Activated naive CD8-positive, alpha-beta T cell treated with anti-CD3 and anti-CD28 coated beads, Interleukin-2, amount 50 U/mL, for 24 hours (primary cell): ENCODE measurements at regions not wholly inside any gene's neighbourhood (a gene's known extent, or its start where the extent isn't known, plus 50 kb on each side); places are given as distances from the start of the nearest gene placed in this dataset.
"Not testable (repeated sequence)": the region's sequence is repeated elsewhere in the genome, so short reads cannot be mapped to it uniquely, and the experiment has no call there.

Experiments
- ATAC-seq: fragments of 150-1000 bp; cut with Tn5 transposase; one replicate; pipeline ENCODE4 v1.10.0; 2021
- DNase-seq: peaks from one replicate; pipeline ENCODE4 v3.0.0; 2021
- H3K27ac Mint-ChIP-seq: one replicate; pipeline ENCODE4 v1.8.0; 2021; ENCODE audit warnings: mild to moderate bottlenecking, mixed read lengths
- H3K27me3 Mint-ChIP-seq: one replicate; pipeline ENCODE4 v1.8.0; 2021; ENCODE audit warnings: mixed read lengths
- H3K36me3 Mint-ChIP-seq: one replicate; pipeline ENCODE4 v1.8.0; 2021; ENCODE audit warnings: low read depth, mixed read lengths
- H3K4me1 Mint-ChIP-seq: one replicate; pipeline ENCODE4 v1.8.0; 2021; ENCODE audit warnings: mixed read lengths
- H3K4me3 Mint-ChIP-seq: one replicate; pipeline ENCODE4 v1.8.0; 2021; ENCODE audit warnings: mild to moderate bottlenecking, moderate library complexity, mixed read lengths
- H3K9me3 Mint-ChIP-seq: one replicate; pipeline ENCODE4 v1.8.0; 2021; ENCODE audit warnings: mixed read lengths

DNA sequence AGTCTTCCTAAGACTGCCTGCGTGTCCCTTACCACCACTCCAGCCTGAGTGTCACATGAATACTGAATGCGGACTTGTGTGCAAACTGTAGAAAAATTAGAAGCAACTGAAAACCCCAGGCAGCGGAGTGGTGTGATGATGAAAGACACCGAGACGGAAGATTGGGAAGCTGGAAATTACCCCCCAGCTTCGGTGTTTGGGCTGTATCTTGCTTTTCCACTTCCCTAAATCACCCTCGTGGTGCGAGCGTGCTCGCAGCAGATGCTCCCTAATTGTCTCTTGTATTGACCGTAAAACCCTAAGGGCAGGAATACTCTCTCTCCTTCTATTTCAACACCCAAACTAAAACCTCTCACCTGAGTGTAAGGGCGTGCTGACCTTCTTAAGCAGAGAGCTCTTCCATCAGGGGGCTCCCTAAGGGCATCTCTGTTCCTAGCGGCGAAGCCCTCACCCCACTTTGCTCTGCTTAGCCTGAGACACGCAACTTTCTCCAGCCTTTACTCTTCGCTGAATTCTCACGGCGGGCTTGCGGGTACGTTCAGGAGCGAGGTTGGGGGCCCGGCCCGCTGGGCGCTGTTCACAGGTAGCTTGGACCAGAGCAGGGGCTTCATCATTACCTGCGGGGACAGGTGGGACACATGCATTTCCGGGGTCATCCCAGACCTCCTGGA lies 62.4 kb downstream of the CRYBB2 start:
- ATAC-seq (no peak), DNase-seq (no peak)
- no peaks in the 10 kb centered on the region for H3K36me3 Mint-ChIP-seq
- H3K27ac Mint-ChIP-seq: no peak overlapping the region
- peak overlapping the region; percentile 54 for H3K4me3 Mint-ChIP-seq
- H3K27me3 Mint-ChIP-seq: peaks cover 53% of the 10 kb centered on the region
- peaks cover 12% of the 10 kb centered on the region for H3K4me1 Mint-ChIP-seq
- H3K9me3 Mint-ChIP-seq: no peaks in the 10 kb centered on the region

DNA sequence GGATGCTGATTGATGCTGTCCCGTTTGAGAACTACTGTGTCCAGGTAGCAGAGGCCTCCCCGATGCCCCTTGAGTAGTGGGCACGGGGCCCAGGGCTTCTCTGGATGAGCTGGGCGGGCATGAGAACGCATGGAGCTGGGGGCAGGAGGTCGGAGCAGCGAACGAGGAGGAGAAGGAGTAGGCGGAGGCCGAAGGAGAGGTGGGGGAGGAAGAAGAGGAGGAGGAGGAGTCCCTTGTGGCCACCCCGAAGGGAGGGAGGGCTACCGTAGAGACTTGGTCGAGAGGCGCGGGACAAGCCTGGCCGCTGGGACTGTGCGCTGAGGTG lies 62.9 kb downstream of the CRYBB2 start:
- no peak overlapping the region for H3K27ac Mint-ChIP-seq
- ATAC-seq: no peak
- H3K36me3 Mint-ChIP-seq: no peaks in the 10 kb centered on the region
- no peak for DNase-seq
- no peaks in the 10 kb centered on the region for H3K9me3 Mint-ChIP-seq
- H3K4me3 Mint-ChIP-seq: peak overlapping the region; percentile 54
- peaks cover 56% of the 10 kb centered on the region for H3K27me3 Mint-ChIP-seq
- peaks cover 12% of the 10 kb centered on the region for H3K4me1 Mint-ChIP-seq

DNA sequence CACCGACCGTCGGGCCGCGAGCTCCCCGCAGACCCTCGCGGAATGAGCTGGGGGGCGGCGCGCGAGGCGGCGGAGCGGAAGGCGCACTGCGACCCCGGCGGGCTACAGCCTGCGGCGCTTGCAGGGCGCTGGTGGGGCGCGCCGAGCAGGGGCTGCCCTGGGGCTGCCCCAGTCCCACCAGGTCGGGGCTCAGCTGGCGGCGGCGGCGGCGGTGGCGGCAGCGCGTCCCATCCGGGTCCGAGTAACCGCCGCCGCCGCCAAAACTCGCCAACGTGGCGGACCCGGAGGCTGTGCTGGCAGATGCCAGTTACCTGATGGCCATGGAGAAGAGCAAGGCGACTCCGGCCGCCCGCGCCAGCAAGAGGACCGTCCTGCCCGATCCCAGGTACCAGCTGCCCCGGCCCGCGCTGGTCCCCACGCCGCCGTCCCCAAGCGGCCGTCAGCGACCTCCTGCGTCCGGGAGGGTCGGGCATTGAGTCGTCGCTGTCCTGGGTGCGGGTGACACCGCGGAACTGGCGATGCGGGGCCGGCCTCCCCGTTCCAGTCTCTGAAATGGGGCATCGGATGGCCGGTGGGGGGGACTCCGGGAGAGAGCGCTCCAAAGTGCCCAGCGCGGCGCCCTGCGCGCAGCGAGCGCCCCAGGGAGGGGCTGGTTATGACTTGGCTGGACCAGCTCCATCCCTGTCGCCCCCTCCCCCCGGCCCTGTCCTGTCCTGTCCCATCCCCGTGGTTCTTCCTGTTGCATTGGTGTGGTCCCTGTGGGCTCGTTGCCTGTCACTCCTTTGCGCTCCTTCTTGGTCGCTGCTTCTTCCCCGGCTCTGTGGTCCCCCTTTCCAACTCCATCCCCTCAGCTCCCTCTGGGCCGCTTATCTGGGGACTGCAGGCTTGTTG lies 63.5 kb downstream of the CRYBB2 start:
- Mint-ChIP-seq H3K36me3 (no peaks in the 10 kb centered on the region), H3K4me1 (peaks cover 12% of the 10 kb centered on the region), H3K27ac (no peak overlapping the region), H3K9me3 (no peaks in the 10 kb centered on the region), H3K27me3 (peaks cover 56% of the 10 kb centered on the region), H3K4me3 (peak overlapping the region; percentile 32)
- DNase-seq: no peak
- no peak for ATAC-seq

DNA sequence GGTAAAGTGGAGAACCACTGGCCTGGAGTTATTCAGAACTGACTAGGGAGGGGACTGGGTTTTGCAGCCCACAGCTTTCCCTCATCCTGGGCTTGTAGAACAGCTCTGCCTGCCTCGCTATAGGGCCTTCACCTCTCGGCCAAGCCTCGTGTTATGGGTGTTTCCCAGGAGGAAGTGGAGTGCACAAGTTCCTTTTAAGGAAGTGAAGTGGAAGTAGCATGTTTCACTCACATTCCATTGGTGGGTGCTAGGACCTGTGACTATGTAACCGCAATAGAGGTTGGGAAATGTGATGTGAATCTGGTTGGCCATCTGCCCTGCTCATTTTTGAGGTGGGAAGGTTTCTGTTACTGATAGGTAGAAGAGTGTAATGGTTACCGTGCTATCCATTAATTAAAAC lies 69.0 kb downstream of the CRYBB2 start:
- H3K4me3 Mint-ChIP-seq, H3K27ac Mint-ChIP-seq, DNase-seq, H3K4me1 Mint-ChIP-seq, ATAC-seq, H3K36me3 Mint-ChIP-seq, H3K9me3 Mint-ChIP-seq: not testable (repeated sequence)
- H3K27me3 Mint-ChIP-seq: peaks cover 33% of the 10 kb centered on the region

DNA sequence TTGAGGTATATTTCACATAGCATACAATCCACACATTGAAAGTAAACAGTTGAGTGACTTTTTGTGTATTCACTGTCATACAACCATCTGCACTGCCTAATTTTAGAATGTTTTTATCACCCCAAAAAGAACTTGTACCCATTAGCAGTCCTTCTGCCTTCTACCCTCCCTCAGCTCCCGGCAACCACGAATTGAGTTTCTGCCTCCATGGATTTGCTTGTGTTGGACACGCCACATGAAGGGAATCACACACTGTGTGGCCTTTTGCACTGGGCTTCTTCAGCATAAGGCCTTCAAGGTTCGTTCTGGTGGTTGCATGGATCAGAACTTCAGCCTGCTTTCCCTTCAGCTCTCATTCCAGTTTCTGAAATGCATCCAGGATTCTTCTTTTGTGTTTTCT lies 82.5 kb downstream of the CRYBB2 start:
- DNase-seq, H3K27ac Mint-ChIP-seq, H3K4me3 Mint-ChIP-seq, H3K9me3 Mint-ChIP-seq, ATAC-seq, H3K36me3 Mint-ChIP-seq, H3K4me1 Mint-ChIP-seq: not testable (repeated sequence)
- H3K27me3 Mint-ChIP-seq: peaks cover 28% of the 10 kb centered on the region

DNA sequence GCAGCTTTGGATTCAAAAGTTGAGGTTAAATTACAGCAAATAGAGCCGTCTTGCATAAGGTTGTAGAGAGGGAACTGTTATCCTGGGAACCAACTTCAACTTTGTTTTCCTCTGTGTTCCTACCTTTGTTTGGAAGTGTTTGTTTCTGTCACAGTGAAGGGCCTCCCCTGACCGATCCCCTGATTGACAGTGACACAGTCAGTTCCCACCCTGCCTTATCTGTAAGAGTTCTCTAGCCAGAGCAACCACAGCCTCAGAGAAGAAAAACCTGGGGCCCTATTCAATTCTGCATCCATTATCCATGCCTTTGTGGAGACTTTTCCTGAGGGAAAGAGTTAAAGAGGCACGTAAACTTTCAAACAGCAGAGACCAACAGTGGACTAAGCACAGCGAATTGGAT lies 90.1 kb downstream of the CRYBB2 start:
- H3K4me3 Mint-ChIP-seq, H3K27me3 Mint-ChIP-seq, H3K4me1 Mint-ChIP-seq, H3K36me3 Mint-ChIP-seq, ATAC-seq, H3K27ac Mint-ChIP-seq, DNase-seq, H3K9me3 Mint-ChIP-seq: not testable (repeated sequence)

DNA sequence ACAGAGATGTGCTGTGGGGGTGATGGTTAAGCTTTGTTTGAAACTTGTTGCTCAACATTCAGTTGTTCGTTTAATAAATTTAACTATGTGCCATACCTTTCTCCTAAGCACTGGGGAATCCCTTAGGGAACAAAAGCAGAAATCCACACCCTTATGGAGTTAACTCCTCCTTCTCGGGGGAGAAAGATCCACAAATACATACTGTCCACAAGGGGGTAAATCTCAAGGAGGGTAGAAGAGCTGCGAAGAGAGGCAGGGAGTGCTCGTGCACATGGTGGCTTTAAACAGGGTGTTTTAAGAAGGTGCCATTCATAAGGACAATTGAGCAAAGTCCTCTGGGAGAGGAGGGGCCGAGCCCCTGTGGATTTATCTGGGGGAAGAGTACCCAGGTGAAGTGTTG lies 92.5 kb downstream of the CRYBB2 start:
- H3K27me3 Mint-ChIP-seq, H3K27ac Mint-ChIP-seq, H3K4me1 Mint-ChIP-seq, H3K36me3 Mint-ChIP-seq, ATAC-seq, DNase-seq, H3K9me3 Mint-ChIP-seq, H3K4me3 Mint-ChIP-seq: not testable (repeated sequence)

DNA sequence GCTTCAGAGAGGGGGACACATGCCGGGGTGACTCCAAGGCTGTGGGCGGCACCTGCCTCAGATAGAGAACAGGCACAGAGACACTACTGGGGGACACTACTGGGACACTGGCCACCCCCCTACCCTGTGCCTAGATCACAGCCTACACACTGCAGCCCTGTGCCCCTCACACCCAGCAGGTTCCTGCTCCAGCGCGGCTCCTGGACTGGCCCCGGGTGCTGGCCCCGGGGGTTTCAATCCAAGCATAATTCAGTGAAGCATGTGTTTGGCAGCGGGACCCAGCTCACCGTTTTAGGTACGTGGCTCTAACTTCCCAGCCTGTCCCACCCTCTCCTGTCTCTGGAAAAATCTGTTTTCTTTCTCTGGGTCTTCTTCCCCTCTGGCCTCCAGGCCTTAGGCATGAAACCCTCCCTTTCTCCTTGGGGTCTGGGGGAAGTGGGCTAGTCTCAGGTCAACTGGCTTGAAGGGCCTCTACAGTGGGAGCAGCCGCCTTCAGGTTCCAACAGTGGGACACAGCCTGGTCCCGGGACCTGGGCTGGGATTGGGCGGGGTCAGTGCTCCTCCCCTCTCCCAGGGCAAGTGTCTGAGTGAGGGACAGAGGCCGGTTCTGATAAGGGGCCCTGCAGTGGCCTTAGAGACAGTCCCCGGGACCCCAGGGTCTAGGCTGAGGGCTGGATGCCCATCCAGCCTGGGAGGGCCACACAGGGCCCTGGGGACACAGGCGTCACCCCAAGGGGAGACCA lies 98.8 kb downstream of the CRYBB2 start:
- H3K27me3 Mint-ChIP-seq: peaks cover 3% of the 10 kb centered on the region
- no peak overlapping the region for H3K27ac Mint-ChIP-seq
- H3K4me3 Mint-ChIP-seq: no peak overlapping the region
- H3K4me1 Mint-ChIP-seq: no peaks in the 10 kb centered on the region
- H3K36me3 Mint-ChIP-seq: no peaks in the 10 kb centered on the region
- no peak for DNase-seq
- ATAC-seq: no peak
- no peaks in the 10 kb centered on the region for H3K9me3 Mint-ChIP-seq

DNA sequence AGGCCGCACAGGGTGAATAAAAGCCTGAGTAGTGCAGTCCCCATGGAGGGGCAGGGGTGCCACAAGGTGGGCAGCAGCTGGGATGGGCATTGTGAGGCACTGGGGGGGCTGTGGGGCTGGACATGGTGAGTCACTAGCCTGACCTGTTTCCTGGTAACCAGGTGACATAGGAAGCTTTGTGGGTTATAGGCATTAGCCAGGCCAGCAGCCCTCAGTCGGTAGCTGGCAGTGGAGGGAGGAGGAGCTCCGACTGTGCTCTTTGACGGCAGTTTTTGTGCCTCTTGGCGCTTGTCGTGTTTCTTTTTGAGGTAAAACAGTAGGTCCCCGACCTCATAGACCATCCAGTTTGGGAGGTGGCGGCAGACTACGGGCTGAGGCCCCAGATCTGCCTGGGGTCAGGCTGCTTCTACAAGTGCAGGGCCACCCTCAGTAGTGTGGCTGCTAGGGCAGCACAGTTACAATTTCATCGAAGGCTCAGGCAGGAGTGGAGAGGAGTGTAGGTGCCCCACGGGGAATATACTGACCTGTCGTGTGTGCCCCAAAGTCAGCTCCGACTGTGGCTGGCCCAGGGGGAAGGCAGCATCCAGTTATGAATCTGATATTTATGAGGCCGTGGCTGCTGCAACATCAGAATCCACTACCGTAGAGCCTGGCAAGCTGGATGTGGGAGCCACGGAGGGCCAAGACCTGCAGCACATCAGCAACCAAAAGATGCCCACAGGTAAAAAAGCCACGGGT lies 107.7 kb downstream of the CRYBB2 start:
- Mint-ChIP-seq H3K9me3 (no peaks in the 10 kb centered on the region), H3K4me1 (no peaks in the 10 kb centered on the region), H3K36me3 (no peaks in the 10 kb centered on the region), H3K4me3 (no peak overlapping the region), H3K27me3 (peaks cover 6% of the 10 kb centered on the region), H3K27ac (no peak overlapping the region)
- ATAC-seq (no peak), DNase-seq (no peak)

DNA sequence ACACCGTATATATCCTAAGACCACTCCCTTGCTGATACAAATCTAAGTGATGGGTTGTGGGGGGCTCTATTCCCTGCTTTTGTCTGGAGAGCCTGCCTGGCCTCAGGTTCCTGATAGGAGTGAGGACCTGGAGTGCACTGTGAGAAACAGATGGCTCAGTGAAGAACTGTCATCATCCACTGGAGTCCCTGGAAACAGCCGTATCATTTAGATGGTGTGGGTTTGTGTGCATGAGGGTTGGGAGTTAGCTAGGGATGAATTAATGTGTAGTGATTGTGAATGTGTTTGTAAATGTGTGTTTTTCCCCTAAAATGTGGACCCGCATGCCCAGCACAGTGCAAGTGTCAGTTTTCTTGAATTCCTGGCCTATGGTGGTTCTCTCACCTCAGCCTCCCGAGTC lies 111.6 kb downstream of the CRYBB2 start:
- DNase-seq: no peak
- Mint-ChIP-seq H3K9me3 (no peaks in the 10 kb centered on the region), H3K36me3 (no peaks in the 10 kb centered on the region), H3K27ac (no peak overlapping the region), H3K4me3 (no peak overlapping the region), H3K27me3 (no peaks in the 10 kb centered on the region), H3K4me1 (peaks cover 7% of the 10 kb centered on the region)
- ATAC-seq: no peak

DNA sequence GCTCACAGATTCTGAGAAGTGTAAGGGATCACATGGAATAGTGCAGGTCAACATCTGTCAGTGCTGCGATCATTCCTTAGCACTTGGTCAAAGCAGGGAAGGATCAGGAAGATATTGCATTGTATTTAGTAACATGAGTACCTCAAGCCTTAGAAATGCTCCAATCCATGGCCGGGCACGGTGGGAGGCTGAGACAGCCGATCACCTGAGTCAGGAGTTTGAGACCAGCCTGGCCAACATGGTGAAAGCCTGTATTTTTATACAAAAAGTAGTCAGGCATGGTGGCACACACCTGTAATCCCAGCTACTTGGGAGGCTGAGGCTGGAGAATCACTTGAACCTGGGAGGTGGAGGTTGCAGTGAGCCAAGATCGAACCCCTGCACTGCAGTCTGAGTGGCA lies 112.5 kb downstream of the CRYBB2 start:
- not testable (repeated sequence) for H3K36me3 Mint-ChIP-seq, H3K27ac Mint-ChIP-seq, H3K4me1 Mint-ChIP-seq, ATAC-seq, DNase-seq, H3K9me3 Mint-ChIP-seq, H3K4me3 Mint-ChIP-seq, H3K27me3 Mint-ChIP-seq

DNA sequence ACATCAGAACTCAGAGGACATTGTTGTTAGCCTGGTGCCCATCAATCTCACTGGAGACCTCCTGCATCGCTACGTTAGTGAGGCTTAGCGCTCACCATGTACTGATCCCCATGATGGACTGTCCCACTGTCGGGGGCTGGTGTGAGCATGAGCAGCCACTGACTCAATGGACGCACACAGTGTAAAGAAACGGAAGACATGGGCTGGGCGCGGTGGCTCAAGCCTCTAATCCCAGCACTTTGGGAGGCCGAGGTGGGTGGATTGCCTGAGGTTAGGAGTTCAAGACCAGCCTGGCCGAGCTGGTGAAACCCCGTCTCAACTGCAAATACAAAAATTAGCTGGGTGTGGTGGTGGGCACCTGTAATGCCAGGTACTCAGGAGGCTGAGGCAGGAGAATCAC lies 112.9 kb downstream of the CRYBB2 start:
- peaks cover 7% of the 10 kb centered on the region for H3K4me1 Mint-ChIP-seq
- no peak overlapping the region for H3K27ac Mint-ChIP-seq
- no peaks in the 10 kb centered on the region for H3K36me3 Mint-ChIP-seq
- H3K4me3 Mint-ChIP-seq: no peak overlapping the region
- DNase-seq (no peak), ATAC-seq (no peak)
- H3K9me3 Mint-ChIP-seq: peaks cover 5% of the 10 kb centered on the region
- no peaks in the 10 kb centered on the region for H3K27me3 Mint-ChIP-seq

DNA sequence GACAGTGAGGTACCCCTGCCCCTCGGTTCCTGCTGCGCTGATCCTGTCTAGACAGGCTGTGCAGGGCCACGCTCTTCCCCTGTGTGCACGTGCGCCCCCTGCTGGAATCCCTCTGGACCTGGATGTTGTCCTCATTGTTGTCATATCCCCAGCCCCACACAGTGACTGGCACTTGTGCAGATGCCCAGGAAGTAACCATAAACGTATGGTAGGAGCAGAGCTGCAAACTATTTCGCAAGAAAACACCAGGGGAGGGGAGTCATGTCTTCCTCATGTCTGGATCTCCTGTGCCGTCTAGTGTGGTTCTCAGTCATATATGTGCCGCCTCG lies 114.7 kb downstream of the CRYBB2 start:
- Mint-ChIP-seq H3K36me3 (no peaks in the 10 kb centered on the region), H3K4me3 (no peak overlapping the region), H3K27me3 (no peaks in the 10 kb centered on the region), H3K4me1 (peaks cover 7% of the 10 kb centered on the region), H3K9me3 (peaks cover 10% of the 10 kb centered on the region), H3K27ac (no peak overlapping the region)
- peak; percentile 59 for ATAC-seq
- peak; percentile 73 for DNase-seq

DNA sequence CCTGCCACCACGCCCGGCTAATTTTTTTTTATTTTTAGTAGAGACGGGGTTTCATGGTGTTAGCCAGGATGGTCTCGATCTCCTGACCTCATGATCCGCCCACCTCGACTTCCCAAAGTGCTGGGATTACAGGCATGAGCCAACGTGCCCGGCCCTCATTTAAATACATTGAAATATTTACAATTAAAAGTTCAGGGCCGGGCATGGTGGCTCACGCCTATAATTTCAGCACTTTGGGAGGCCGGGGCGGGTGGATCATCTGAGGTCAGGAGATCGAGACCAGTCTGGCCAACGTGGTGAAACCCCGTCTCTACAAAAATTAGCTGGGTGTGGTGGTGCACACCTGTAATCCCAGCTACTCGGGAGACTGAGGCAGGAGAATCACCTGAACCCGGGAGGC lies 115.2 kb downstream of the CRYBB2 start:
- DNase-seq, H3K4me1 Mint-ChIP-seq, ATAC-seq, H3K9me3 Mint-ChIP-seq, H3K27me3 Mint-ChIP-seq, H3K27ac Mint-ChIP-seq, H3K36me3 Mint-ChIP-seq, H3K4me3 Mint-ChIP-seq: not testable (repeated sequence)
